ENCODE measurements at regions not wholly inside any gene's neighbourhood (a gene's known extent, or its start where the extent isn't known, plus 50 kb on each side); places are given as distances from the start of the nearest gene placed in this dataset.

GRCh38 chr12:105738051-105738450 lies 400.7 kb downstream of the NUAK1 start:
- Histone ChIP-seq H3K4me1 (peaks cover 59% of the 10 kb centered on the region), H3K4me3 (peak overlapping the region; percentile 18), H3K36me3 (no peaks in the 10 kb centered on the region), H3K27me3 (ENCODE audit: low read depth) (no peaks in the 10 kb centered on the region), H3K9me3 (replicated peaks) (no peaks in the 10 kb centered on the region), H3K27ac (replicated peaks) (peak overlapping the region; percentile 76)
- peak; percentile 46 for DNase-seq
- TF ChIP-seq, protein P1, sequence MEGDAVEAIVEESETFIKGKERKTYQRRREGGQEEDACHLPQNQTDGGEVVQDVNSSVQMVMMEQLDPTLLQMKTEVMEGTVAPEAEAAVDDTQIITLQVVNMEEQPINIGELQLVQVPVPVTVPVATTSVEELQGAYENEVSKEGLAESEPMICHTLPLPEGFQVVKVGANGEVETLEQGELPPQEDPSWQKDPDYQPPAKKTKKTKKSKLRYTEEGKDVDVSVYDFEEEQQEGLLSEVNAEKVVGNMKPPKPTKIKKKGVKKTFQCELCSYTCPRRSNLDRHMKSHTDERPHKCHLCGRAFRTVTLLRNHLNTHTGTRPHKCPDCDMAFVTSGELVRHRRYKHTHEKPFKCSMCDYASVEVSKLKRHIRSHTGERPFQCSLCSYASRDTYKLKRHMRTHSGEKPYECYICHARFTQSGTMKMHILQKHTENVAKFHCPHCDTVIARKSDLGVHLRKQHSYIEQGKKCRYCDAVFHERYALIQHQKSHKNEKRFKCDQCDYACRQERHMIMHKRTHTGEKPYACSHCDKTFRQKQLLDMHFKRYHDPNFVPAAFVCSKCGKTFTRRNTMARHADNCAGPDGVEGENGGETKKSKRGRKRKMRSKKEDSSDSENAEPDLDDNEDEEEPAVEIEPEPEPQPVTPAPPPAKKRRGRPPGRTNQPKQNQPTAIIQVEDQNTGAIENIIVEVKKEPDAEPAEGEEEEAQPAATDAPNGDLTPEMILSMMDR (IDR thresholded peaks at IDR 0.05; ENCODE audit: borderline replicate concordance), result no peak
- intact Hi-C loops (cut with micrococcal nuclease), result no loop called here

DNA sequence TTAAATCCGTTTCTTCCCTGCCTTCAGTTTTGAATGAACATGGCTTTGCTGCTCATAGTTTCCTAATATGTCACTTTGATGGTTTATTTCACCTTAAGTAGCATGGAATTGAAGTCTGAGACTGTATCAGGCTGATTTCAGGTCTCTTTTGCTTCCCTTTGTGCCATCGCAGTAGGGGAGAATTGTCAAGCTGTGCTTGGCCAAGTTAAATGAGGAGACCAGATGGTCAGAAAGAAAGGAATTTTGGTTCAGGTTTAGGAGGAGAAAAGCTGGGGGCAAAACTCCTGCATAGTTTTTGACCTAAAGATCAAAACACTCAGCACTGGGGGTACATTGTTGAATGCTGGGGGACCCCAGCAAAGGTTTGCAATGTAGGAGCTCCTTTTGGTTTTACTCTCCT lies 398.4 kb downstream of the NUAK1 start:
- TF ChIP-seq, protein P1 (IDR thresholded peaks at IDR 0.05; ENCODE audit: borderline replicate concordance), result no peak
- peak overlapping the region; percentile 70 for H3K27ac ChIP-seq (replicated peaks)
- H3K9me3 ChIP-seq (replicated peaks), result no peaks in the 10 kb centered on the region
- intact Hi-C loops (cut with micrococcal nuclease), result no loop called here
- DNase-seq, result no peak
- H3K4me1 ChIP-seq, result peaks cover 59% of the 10 kb centered on the region
- no peaks in the 10 kb centered on the region for H3K27me3 ChIP-seq (ENCODE audit: low read depth)
- no peaks in the 10 kb centered on the region for H3K36me3 ChIP-seq
- H3K4me3 ChIP-seq, result no peak overlapping the region

DNA sequence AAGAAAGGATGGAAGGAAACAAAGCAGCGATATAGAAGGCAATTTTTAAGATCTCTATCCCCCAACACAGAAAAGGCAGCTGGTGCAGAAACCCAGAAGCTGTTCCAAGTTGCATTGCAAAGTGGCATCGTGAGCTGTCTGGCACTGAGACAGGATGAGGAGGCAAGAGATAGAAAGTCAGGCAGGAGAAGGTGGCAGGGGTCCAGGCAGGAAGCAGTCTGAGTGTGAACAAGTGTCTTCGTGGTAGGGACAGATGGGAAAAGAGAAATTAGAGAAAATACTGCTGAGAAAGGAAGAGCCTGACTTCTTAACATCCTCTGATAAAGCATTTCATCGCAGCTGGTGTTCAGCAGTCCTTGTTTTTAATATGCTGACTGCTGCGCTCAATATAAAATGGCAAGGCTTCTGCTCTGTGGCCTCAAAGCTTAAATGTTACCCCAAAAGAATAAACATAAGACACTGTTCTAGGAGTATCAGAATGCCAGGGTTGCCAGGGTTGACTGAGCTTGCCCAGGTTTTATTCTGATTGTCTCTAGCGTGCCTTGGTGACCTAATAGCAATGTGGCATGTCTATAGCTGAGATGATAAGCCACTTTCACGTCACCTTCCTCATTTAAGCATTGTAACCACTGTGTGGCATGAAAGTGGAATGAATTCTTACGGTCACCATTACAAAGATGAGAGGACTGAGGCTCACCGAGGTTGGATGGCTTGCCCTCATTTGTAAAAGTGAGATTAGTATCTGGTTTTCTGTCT lies 397.6 kb downstream of the NUAK1 start:
- peaks cover 59% of the 10 kb centered on the region for H3K4me1 ChIP-seq
- intact Hi-C loops (cut with micrococcal nuclease), result no loop called here

DNA sequence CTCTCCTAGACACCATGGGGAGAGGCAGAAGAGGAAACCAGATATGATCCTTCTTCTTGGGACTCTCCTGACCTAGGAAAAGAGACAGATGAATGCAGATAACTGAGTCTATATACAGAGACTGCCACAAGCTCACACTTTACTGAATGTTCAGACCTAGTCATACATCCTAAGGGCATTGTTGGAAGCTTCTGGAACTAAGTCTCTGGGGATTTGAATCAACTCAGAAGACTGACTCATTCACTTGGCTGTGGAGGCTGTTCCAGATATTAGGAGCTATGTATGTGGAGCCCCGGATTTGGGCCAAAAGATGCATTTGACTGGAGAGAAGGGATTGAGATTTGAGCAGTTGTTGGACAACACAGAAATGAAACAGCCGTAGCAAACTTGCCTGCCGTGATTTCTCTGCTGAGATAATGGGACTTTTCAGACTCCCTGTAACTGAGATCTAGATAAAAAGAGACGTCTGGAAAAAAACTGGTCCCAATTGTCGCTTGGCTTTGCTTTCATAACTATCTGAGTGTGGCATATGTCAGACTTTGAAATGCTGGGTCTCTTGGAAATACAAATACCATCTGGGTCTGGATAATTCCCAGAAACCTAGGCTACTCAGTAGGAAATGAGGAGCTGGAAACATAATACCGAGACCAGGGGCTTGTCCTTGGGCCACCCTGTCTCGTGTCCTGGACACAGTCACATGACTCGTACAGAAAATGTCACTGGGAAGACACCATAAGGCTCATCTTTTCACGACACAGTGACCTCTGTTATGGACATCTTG lies 396.8 kb downstream of the NUAK1 start:
- TF ChIP-seq, protein P1 (IDR thresholded peaks at IDR 0.05; ENCODE audit: borderline replicate concordance), result no peak
- intact Hi-C loops (cut with micrococcal nuclease), result no loop called here
- DNase-seq, result peak; percentile 16
- Histone ChIP-seq H3K27me3 (ENCODE audit: low read depth) (no peaks in the 10 kb centered on the region), H3K4me3 (no peak overlapping the region), H3K9me3 (replicated peaks) (no peaks in the 10 kb centered on the region), H3K4me1 (peaks cover 59% of the 10 kb centered on the region), H3K27ac (replicated peaks) (peak overlapping the region; percentile 70), H3K36me3 (no peaks in the 10 kb centered on the region)

More for the DNA sequence above, 397.6 kb downstream of the NUAK1 start:
- no peaks in the 10 kb centered on the region for H3K36me3 ChIP-seq
- peak overlapping the region; percentile 70 for H3K27ac ChIP-seq (replicated peaks)
- no peaks in the 10 kb centered on the region for H3K27me3 ChIP-seq (ENCODE audit: low read depth)
- TF ChIP-seq, protein P1 (IDR thresholded peaks at IDR 0.05; ENCODE audit: borderline replicate concordance), result no peak
- H3K9me3 ChIP-seq (replicated peaks), result no peaks in the 10 kb centered on the region
- DNase-seq, result peak; percentile 67
- H3K4me3 ChIP-seq, result no peak overlapping the region

DNA sequence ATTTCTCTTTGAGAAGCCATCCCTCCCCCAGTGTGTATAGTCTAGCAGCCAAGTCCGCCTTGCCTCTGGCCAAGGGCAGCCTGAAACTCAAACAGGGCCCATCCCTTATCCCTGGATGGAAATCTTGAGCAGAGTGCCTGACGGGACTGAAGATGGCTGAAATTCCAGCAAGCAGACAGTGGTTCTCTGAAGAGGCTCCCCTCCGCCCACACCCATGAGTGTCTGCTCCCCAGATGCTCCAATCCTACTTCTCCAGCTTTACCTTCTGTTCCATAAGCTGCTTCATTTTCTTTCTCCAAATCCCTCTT lies 396.2 kb downstream of the NUAK1 start:
- intact Hi-C loops (cut with micrococcal nuclease), result no loop called here
- Histone ChIP-seq H3K27me3 (ENCODE audit: low read depth) (no peaks in the 10 kb centered on the region), H3K4me1 (peaks cover 54% of the 10 kb centered on the region), H3K4me3 (no peak overlapping the region), H3K9me3 (replicated peaks) (no peaks in the 10 kb centered on the region), H3K27ac (replicated peaks) (peak overlapping the region; percentile 70), H3K36me3 (no peaks in the 10 kb centered on the region)
- no peak for DNase-seq
- TF ChIP-seq, protein P1 (IDR thresholded peaks at IDR 0.05; ENCODE audit: borderline replicate concordance), result no peak
